Activated CD4-positive, alpha-beta T cell treated with anti-CD3 and anti-CD28 coated beads, Interleukin-2, Interleukin-6, amounts not matched to agents 100 ng/mL and 50 ng/mL, durations not matched to agents 16 hours and 8 hours (primary cell): ENCODE measurements at regions not wholly inside any gene's neighbourhood (a gene's known extent, or its start where the extent isn't known, plus 50 kb on each side); places are given as distances from the start of the nearest gene placed in this dataset.
"Not testable (repeated sequence)": the region's sequence is repeated elsewhere in the genome, so short reads cannot be mapped to it uniquely, and the experiment has no call there.

ENCODE experiments used
- DNase-seq: peaks from one replicate; pipeline ENCODE4 v3.0.0-alpha.2; 2020

- no peak for DNase-seq
Measured at GRCh38 chr2:56519806-56520205, 336.0 kb downstream of the CCDC85A start.

GRCh38 chr2:56522605-56523089 lies 338.9 kb downstream of the CCDC85A start:
- no peak for DNase-seq

GRCh38 chr2:56523816-56524215 lies 340.0 kb downstream of the CCDC85A start:
- DNase-seq, result no peak

- no peak for DNase-seq
Measured at GRCh38 chr2:56531668-56532420, 348.1 kb downstream of the CCDC85A start.

- no peak for DNase-seq
Measured at GRCh38 chr2:56534321-56534720, 350.5 kb downstream of the CCDC85A start.

- no peak for DNase-seq
Measured at GRCh38 chr2:56537756-56538155, 354.0 kb downstream of the CCDC85A start.

GRCh38 chr2:56539618-56540017 lies 355.8 kb downstream of the CCDC85A start:
- no peak for DNase-seq

GRCh38 chr2:56540467-56540866 lies 356.7 kb downstream of the CCDC85A start:
- DNase-seq, result no peak

- no peak for DNase-seq
Measured at GRCh38 chr2:56540916-56541315, 357.1 kb downstream of the CCDC85A start.

GRCh38 chr2:56542213-56542612 lies 358.4 kb downstream of the CCDC85A start:
- no peak for DNase-seq

- no peak for DNase-seq
Measured at GRCh38 chr2:56565143-56565542, 381.4 kb downstream of the CCDC85A start.

GRCh38 chr2:56571074-56571473 lies 387.3 kb downstream of the CCDC85A start:
- DNase-seq, result no peak

GRCh38 chr2:56576001-56576400 lies 392.2 kb downstream of the CCDC85A start:
- DNase-seq, result no peak

- DNase-seq, result no peak
Measured at GRCh38 chr2:56580242-56580641, 396.5 kb downstream of the CCDC85A start.

- no peak for DNase-seq
Measured at GRCh38 chr2:56582570-56582969, 398.8 kb downstream of the CCDC85A start.

- DNase-seq, result no peak
Measured at GRCh38 chr2:56583796-56584315, 400.1 kb downstream of the CCDC85A start.

GRCh38 chr2:56587456-56587855 lies 403.7 kb downstream of the CCDC85A start:
- no peak for DNase-seq

GRCh38 chr2:56589194-56589593 lies 405.4 kb downstream of the CCDC85A start:
- DNase-seq, result no peak

GRCh38 chr2:56589835-56590234 lies 406.0 kb downstream of the CCDC85A start:
- DNase-seq, result no peak

GRCh38 chr2:56590611-56591010 lies 406.8 kb downstream of the CCDC85A start:
- DNase-seq, result no peak

- DNase-seq, result not testable (repeated sequence)
Measured at GRCh38 chr2:56606086-56606485, 422.3 kb downstream of the CCDC85A start.

GRCh38 chr2:56613254-56613653 lies 429.5 kb downstream of the CCDC85A start:
- DNase-seq, result no peak

GRCh38 chr2:56613920-56614319 lies 430.1 kb downstream of the CCDC85A start:
- no peak for DNase-seq

GRCh38 chr2:56615760-56616159 lies 432.0 kb downstream of the CCDC85A start:
- DNase-seq, result no peak

GRCh38 chr2:56624181-56624580 lies 440.4 kb downstream of the CCDC85A start:
- no peak for DNase-seq
